ENCODE measurements at regions not wholly inside any gene's neighbourhood (a gene's known extent, or its start where the extent isn't known, plus 50 kb on each side); places are given as distances from the start of the nearest gene placed in this dataset.

DNA sequence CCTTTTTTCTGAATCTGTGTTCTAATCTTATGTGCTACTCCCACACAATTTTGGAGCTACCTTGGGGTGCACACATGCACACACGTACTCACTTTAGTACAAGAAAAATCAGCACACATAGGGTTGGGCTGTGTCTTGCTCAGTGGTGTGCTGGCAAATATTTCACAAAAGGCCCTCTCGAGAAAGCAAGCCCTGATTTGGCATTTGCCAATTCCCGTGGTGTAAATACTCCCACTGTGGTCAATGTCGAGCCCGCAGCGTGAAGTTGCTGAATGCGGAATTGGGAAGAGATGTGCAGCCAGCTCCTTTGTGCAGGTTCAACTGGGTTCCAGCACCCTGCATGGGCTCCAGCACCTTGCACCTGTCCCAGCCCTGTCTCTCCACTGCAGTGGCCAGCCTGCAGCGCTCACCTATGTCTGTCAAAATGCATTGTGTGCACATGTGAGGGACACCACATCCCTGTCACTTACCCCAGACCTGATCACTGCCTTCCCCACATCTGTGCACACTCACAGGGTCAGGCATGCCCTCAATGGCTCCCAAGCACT, 78.4 kb upstream of the WNT4 start:
- DNase-seq = no peak

DNA sequence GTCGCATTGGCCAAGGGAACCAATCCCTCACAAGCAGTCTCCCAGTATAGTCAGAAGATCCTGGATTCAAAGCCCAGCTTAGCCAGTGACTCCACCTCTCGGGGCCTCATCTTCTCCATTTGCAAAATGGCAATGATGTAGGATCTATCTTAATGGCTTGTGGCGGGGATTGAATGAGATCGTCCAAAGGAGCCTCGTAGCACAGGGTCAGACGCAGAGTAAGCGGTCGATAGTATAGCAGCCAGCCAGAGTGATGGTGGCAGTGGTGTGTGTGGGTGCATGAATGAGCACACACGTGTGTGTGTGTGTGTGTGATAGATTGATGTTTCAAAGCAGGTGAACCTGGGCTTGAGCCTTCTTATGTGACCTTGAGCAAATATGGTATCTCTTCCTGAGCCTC, 79.8 kb upstream of the WNT4 start:
- DNase-seq = no peak

DNA sequence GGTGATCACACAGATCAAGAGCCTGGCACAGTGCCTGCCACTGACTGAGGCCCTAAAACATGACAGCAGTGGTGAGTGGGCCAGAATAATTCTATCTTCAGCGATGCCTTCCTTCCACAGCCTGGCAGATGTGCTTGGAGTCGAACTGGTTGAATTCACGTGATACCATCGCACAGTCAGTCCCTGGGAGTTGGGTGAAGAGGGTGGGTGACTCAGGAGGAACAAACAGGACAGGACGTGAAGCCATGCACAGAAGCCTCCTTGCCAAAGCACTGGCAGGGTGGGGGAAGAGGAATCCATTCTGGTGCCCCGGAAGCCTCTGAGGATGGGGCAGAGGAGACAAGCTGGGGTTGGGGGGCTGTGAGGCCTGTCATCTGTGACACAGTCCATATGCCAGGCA, 80.3 kb upstream of the WNT4 start:
- DNase-seq = no peak

DNA sequence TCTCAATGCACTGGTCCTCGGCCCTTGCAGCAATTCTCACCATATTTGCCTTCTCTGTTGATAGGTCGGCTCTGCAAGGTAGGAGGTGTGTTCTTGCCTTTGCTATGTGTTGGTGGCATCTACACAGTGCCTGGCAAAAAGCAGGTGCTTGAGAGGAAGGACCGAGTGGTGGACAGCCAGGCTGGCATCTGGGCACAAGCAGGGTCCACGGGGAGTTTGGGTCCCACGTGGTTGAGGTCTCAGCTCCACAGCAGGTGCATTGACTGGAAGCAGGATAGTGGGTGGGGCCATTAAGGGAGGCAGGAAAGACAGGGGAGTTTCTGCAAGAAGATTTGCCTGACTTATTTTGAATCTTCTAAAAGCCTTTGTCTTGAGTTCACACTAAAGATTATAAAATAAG, 81.2 kb upstream of the WNT4 start:
- DNase-seq = no peak

DNA sequence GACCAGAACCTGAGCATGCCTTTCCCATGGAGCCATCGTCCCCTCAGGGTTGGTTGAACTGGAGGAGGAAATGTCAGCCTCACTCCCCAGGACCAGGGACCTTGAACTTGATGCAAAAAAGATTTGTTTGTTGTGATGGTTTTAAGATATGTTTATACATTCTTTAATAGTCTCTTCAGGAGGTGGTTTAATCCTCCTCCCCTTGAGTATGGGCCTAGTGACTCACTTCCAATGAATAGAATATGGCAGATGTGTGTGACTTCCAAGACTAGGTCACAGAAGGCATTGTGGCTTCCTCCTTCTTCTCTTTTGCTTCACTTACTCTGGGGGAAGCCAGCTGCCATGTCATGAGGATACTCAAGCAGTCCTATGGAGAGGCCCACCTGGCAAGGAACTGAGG, 81.7 kb upstream of the WNT4 start:
- DNase-seq = no peak

DNA sequence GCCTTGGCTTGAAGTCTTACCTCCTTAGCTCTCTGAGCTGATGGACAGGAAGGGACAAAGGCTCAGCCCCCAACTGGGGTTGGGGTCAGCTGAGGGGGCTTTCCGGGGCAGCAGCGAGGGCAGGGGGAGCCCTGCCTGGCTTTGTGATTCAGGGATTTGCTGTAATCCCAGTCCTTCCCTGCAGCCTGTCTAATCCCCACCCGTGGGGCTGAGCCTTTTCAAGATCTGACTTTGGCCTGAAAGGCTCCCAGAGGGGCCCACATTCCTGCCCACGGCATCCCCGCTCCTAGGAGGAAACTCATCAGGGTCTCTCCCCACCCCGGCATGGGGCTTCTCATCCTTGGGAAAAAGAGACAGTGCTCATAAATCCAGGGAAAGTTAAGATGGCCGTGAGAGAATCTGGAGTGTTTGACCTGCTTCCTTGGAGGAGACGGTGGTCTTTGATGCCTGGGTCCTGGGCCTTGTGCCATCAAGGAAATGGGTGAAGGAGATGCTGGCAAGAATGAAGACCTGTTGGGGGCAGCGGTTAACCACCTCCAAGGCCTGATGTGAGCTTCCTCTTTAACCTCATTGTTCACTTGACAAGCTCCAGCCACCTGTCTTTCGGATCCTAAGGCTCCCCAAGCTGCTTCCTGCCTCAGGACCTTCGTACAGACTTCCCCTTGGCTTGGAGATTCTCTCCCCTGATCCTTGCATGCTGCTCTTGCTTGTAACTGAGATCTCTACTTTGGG, 83.1 kb upstream of the WNT4 start:
- no peak for DNase-seq

DNA sequence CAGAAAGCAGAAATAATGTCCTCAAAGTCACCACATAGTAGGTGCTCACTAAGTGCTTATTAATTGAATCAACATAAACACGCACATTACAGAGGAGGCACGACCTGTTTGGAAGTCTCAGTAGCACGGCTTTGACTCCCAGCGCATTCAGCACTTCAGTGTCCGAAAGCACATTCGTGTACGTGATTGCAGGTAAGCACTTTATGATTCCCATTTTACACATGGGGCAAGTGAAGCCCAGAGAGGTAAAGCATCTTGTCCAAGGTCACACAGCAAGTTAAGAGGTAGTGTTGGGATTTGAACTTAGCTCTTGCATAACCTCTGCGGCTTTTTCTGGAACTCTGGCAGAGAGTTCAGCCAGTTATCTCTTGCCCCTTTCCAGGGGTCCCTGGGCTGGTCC, 85.2 kb upstream of the WNT4 start:
- no peak for DNase-seq

DNA sequence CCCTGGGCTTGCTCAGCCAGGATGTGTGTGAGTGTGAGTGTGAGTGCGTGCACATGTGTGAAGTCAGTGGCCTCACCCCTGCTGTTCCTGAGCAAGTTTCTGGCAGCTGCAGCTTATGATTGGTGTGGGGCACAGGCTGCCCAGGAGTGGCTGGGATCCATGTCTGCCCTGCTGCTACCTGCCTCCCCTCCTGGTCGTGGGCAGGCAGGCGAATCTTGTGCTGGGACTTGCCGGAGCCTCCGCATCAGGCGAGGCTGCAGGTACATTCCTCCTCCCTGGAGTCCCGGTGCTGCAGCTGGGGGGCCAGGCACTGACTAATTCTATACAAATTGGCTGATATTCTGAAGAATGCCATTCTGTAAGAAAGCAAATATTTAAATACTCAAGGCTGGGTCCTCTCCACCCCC, 85.6 kb upstream of the WNT4 start:
- DNase-seq = no peak

DNA sequence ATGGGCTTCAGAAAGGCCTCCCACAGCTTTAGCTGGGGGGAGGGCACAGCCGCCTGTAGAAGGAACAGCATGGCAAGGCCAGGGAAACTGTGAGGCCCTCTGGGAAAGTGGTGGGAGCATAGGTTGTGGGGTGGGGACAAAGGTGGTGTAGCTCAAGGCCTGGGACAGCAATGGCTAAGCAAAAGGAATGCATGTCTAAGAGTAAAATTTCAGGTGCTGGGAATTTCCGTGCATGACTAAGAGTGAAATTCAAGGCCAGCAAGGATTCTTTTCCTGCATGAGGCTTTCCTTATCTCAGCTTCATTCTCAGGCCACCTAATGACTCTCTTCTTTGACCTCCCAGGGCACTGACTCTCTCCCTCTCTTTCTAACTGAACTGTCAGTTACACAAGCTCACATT, 86.5 kb upstream of the WNT4 start:
- no peak for DNase-seq

DNA sequence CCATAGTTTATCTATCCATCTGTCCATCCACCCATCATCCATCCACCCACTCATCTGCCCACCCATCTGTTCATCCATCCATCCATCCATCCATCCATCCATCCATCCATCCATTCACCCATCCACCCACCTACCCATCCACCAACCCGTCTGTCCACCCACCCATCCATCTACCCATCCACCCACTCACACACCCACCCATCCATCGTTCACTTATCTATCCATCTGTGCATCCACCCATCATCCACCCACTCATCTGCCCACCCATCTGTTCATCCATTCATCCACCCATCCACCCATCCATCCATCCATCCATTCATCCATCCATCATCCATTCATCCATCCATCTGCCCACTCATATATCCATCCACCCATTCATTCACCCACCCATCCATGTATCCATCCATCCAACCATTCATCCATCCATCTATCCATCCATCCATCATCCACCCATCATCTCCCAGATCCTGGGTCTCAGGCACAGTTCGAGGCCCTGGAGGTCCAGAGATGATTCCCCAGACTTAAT, 88.2 kb upstream of the WNT4 start:
- no peak for DNase-seq

DNA sequence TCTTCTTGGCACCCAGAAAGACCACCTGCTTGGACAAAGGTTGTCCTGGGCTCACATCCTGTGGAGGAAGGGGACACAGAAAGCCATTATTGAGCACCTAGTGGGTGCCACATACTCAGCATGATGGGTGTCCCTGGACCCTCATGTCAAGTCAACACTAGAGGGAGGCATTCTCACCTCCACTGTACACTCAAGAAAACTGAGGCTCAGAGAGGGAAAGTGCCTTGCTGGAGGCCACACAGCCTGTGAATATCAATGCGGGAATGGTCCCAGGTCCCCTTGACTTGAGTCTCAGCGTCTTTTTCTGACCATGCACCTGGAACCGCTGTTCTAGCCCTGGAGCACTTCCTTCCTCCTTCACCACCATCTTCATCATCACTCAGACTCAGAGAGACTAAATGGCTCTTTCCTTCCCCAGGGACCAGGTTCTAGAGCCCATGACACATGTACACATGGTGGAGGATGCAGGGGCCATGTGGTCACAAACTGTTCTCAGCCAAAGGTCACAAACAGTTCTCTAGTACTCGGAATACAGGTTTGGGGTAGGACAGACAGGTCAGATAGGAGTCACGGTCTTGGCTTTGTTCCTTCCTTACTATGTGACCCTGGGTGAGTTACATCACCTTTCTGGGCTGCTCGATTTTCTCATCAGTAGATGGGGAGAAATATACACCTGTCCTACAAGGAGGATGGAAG, 89.2 kb upstream of the WNT4 start:
- DNase-seq = no peak

DNA sequence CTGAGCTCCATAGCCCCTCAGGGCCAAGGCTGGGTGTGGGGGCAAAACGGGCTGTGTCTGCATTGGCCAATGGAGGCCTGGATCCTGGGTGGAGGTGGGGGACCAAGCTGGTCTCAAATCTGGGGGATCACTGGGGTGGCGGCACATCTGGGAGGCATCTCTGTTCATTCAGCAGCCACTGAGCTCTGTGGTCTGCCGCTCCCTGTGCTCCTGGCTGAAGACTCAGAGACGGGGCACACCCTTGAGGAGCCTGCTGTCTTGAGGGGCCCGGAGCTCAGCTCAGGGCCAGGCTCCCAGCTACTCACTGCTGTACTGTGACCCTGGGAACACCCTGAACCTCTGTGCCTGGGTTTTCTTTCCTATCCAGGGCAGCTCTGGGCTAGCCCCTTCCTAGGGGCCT, 90.3 kb upstream of the WNT4 start:
- DNase-seq = no peak

DNA sequence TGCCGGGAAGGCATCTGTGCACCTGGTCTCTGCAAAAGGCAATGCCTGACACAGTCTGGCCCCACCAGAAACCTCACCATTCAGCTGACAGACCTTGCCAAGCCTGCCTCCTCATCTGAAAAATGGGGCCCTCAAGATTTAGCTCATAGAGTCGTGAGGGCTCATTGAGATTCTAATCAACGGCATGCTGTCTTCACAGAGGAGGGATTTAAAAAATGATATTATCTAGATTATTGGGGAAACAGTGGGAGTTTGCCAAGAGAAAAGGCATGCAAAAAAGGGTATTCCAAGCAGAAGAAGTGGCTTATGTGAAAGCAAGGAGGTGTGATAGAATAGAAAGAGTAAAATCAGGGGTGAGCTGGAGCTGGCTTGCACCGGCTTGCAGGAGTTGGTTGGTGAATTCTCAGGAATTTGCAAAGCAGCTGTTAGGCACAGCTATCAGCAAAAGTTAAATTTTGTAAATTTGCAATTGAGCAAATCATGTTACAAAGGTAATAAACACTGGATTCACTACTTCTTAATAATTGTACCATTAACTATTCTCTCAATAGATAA, 91.7 kb upstream of the WNT4 start:
- no peak for DNase-seq

DNA sequence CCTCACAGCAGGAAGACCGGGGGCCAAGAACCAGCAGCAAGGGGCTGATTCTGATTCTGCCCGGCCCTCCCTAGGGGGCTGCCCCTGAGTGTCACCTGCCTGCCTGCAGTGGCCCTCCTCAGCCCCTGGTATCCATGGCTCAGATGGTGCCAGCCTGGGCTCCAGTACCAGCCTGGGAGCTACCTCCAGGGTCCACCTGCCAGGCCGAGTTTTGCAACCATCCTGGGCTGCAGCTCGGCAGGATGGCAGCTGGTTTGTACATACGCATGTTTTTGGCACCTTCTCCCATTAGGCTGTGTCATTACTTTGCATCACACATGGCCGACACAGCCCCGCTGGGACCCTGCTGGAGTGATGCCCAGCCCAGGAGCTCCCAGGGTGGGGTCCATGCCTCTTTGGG, 93.3 kb upstream of the WNT4 start:
- no peak for DNase-seq

DNA sequence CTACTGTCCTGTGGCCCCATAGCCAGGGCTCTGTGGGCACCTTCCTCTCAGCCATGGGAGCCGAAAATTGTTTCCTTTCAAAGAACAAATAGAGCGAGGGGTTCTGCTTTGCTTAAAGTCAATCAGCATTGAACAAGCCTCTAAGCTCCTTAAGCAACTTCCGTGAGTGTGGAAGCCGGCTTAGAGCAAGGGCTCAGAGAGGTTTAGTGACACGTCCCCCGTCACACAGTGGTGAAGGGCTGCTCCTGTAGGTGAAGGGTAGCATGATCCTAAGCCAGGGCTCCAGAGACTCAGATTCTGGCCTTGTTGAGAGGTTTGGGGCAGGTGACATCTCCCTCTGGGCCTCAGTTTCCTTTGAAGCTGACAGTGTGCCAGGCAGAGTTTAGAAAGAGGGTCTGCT, 94.0 kb upstream of the WNT4 start:
- no peak for DNase-seq

DNA sequence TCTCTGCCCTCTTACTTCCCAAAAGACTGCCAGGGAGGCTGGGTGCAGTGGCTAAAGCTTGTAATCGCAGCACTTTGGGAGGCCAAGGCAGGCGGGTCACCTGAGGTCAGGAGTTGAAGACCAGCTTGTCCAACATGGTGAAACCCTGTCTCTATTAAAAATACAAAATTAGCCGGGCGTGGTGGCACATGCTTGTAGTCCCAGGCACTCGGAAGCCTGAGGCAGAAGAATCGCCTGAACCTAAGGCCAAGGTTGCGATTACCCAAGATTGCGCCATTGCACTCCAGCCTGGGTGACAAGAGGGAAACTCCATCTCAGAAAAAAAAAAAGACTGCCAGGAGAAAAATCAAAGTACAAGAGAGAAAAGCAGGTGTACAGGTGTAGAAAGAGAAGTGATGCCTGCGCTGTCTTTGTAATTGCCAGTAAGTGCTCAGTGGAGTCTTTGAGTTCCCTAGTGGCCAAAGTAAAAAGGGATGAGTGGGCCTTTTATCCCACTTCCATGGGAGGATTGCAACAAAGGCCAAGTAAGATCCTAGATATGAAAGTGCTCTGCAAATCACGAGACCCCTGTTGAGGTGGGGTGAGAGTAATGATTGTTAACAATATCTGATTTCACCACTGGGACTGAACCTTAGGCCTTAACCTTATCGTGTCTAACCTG, 94.7 kb upstream of the WNT4 start:
- DNase-seq = no peak

DNA sequence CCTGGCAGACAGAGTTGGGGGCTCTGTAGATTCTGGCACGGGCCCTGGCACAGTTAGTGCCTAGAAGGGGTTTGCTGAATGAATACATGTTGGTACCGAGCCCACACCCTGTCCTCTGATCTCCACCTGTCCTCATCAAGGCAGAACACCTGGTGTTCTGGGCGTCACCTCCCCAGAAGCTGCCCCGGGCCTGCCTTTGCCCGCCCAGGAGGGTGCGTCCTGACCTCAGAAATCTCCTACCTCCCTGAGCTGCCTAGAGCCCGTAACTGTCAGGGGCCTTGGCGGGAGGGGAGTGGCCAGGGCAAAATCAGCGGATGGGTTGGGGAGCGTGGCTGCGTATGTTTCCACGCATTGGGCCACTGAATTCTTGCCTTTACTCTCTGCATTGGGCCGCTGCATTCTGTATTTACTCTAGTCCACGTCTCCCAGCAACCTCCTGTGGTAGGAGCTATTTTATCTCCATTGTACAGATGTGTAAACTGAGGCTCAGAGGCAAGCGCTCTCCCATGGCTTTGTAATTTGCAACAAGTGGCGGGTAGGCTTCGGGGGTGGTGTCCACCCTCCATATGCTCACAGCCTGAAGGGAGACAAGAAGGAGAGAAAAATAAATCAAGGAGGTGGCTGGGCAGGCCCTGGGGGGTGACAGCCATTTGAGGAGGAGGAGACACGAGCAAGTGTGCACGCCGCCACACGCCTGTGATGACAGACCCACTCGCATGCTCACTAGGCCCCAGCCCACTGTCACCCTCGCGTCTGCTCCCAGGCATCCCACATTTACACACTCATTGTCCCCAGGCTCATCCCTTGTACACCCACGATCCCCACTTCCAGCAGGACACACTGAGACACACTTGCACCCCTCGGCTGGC, 95.7 kb upstream of the WNT4 start:
- no peak for DNase-seq

DNA sequence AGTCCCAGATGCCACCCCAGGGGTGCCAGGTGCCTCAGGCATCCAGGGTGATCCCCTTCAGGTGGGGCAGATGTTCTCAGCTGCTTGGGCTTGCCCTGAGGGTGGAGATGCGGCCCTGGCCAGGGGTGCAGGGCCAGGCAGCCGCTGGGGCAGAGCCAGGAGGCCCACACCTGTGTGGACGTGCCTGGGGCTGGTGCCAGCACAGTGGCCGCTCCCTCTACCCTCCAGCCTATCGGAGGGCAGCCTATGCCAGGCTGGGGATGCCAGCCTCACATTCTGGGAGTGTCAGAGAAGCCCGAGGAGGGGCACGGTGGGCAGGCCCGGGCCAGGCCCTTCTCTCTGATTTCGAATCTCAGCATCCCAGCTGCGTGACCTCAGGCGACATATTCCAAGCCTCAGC, 96.5 kb upstream of the WNT4 start:
- no peak for DNase-seq

DNA sequence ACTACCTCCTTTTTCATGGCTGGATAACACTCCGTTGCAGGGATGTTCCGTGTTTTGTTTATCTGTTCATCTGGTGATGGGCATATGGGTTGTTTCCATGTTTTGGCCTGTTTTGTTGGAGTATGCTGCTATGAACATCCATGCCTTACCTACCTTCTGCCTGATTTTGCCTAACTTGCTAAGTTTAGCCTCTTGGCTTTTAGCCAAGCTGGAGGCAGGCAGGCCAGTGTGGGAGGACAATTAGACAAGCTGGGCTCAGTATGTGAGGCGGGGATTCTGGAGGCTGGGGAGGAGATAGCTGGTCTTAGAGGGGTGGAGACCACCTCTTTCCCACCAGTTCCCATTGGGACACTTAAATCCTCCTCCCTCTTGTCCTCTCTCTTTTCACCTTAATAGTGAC, 98.4 kb upstream of the WNT4 start:
- DNase-seq = no peak

DNA sequence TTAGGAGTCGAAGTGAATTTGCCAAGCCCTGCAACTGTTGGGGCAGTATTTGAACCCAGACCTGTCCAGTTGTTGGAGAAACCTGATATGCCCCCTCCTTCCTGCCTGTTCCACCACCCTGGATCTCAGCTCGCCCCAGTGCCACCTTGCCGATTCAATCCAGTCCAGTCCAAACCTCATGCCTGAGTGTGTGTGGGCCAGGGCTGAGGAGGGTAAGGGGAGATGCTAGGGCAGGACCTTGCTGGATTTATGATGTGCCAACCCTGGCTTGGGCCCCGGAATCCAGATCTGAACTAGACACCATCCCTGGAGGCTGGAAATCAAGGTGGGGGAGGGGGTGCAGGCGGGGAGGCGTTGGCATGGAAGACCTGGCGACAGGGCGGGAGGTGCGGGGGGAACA, 98.9 kb upstream of the WNT4 start:
- no peak for DNase-seq

DNA sequence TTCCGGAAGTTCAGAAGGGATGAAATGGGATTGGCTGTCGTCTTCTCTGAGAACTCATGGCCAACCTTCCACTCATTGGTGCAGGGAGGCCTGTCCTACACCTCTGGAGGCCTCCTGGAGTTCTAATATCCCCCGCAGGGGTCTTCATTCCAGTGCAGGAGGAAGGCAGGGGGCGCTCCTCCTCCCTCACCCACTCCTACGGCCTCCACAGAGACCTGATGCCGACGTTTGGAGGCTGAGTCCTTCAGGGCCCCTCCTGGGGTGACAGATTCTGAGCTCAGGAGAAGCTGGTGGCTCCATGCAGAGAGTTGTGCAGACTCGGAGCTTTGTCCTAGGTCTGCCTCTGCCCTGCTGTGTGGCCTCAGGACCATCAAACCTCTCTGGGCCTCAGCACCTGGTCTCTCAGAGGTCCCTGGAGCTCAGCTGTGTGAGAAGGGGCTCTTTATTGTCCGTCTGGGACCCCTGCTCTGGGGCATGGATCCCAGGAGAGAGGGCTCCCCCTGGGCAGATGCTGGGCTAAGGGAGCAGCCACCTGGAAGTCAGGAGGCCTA, 102.3 kb upstream of the WNT4 start:
- DNase-seq = no peak

DNA sequence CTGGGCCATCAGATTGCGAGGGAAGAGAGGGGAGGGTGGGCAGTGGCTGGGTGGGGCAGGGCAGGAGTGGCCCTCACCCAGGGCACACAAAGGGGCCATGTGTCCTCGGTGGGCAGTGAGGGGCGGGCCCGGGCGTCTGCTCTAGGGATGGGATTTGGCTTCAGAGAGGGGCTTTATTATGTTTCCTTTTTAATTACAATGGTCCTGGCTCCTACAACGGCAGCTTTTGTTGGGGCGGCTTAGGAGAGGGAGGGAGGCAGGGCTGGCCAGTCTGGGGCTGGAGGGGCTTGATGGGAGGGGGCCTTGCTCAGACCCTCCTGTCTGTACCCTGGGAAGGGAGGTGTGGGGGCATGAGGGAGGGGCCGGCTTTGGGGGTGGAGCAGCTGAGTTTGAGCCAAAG, 102.8 kb upstream of the WNT4 start:
- DNase-seq = no peak

Measured in activated CD4-positive, alpha-beta T cell treated with anti-CD3 and anti-CD28 coated beads, Interleukin-10, Interleukin-2, amounts not matched to agents 100 ng/mL and 50 ng/mL, durations not matched to agents 16 hours and 8 hours (primary cell).